Activated T-cell treated with anti-CD3 and anti-CD28 coated beads, Interleukin-2, amount 50 U/mL, for 24 hours (primary cell): ENCODE measurements at regions not wholly inside any gene's neighbourhood (a gene's known extent, or its start where the extent isn't known, plus 50 kb on each side); places are given as distances from the start of the nearest gene placed in this dataset.

Experiments
- DNase-seq: peaks from one replicate; pipeline ENCODE4 v3.0.0-alpha.2; 2020
- H3K27ac Mint-ChIP-seq: 2 replicates; pipeline ENCODE4 v1.8.0; 2020; ENCODE audit warnings: mild to moderate bottlenecking, mixed read lengths
- H3K27me3 Mint-ChIP-seq: 2 replicates; pipeline ENCODE4 v1.8.0; 2020; ENCODE audit warnings: mixed read lengths
- H3K36me3 Mint-ChIP-seq: 2 replicates; pipeline ENCODE4 v1.8.0; 2020; ENCODE audit warnings: low read depth, mixed read lengths
- H3K4me1 Mint-ChIP-seq: 2 replicates; pipeline ENCODE4 v1.8.0; 2020; ENCODE audit warnings: low read depth, mixed read lengths
- H3K4me3 Mint-ChIP-seq: 2 replicates; pipeline ENCODE4 v1.8.0; 2020; ENCODE audit warnings: mild to moderate bottlenecking, moderate library complexity, mixed read lengths
- H3K9me3 Mint-ChIP-seq: 2 replicates; pipeline ENCODE4 v1.8.0; 2020; ENCODE audit warnings: mixed read lengths

GRCh38 chr10:8230902-8231301, 176.4 kb downstream of the GATA3 start:
- peaks cover 21% of the 10 kb centered on the region for H3K4me1 Mint-ChIP-seq
- H3K36me3 Mint-ChIP-seq = no peaks in the 10 kb centered on the region
- no peak overlapping the region for H3K27ac Mint-ChIP-seq
- no peak for DNase-seq
- H3K9me3 Mint-ChIP-seq = no peaks in the 10 kb centered on the region
- H3K27me3 Mint-ChIP-seq = no peaks in the 10 kb centered on the region
- no peak overlapping the region for H3K4me3 Mint-ChIP-seq

- Mint-ChIP-seq H3K36me3 (no peaks in the 10 kb centered on the region), H3K4me1 (peaks cover 30% of the 10 kb centered on the region), H3K27me3 (no peaks in the 10 kb centered on the region), H3K4me3 (no peak overlapping the region), H3K27ac (no peak overlapping the region), H3K9me3 (no peaks in the 10 kb centered on the region)
- DNase-seq = no peak
Observed at GRCh38 chr10:8233049-8233448, 178.6 kb downstream of the GATA3 start.

- H3K27ac Mint-ChIP-seq = no peak overlapping the region
- no peak overlapping the region for H3K4me3 Mint-ChIP-seq
- H3K36me3 Mint-ChIP-seq = no peaks in the 10 kb centered on the region
- H3K9me3 Mint-ChIP-seq = no peaks in the 10 kb centered on the region
- H3K27me3 Mint-ChIP-seq = no peaks in the 10 kb centered on the region
- DNase-seq = no peak
- peaks cover 34% of the 10 kb centered on the region for H3K4me1 Mint-ChIP-seq
Observed at GRCh38 chr10:8233832-8234259, 179.4 kb downstream of the GATA3 start.

GRCh38 chr10:8235253-8236027, 181.0 kb downstream of the GATA3 start:
- no peak overlapping the region for H3K27ac Mint-ChIP-seq
- H3K9me3 Mint-ChIP-seq = no peaks in the 10 kb centered on the region
- no peaks in the 10 kb centered on the region for H3K36me3 Mint-ChIP-seq
- H3K4me1 Mint-ChIP-seq = peaks cover 37% of the 10 kb centered on the region
- H3K27me3 Mint-ChIP-seq = no peaks in the 10 kb centered on the region
- DNase-seq = no peak
- no peak overlapping the region for H3K4me3 Mint-ChIP-seq

GRCh38 chr10:8238986-8239385, 184.5 kb downstream of the GATA3 start:
- Mint-ChIP-seq H3K27ac (peak overlapping the region; percentile 72), H3K4me3 (peak overlapping the region; percentile 30), H3K27me3 (no peaks in the 10 kb centered on the region), H3K36me3 (no peaks in the 10 kb centered on the region), H3K9me3 (no peaks in the 10 kb centered on the region), H3K4me1 (peaks cover 57% of the 10 kb centered on the region)
- peak; percentile 42 for DNase-seq

GRCh38 chr10:8240861-8241260, 186.4 kb downstream of the GATA3 start:
- Mint-ChIP-seq H3K27ac (no peak overlapping the region), H3K36me3 (no peaks in the 10 kb centered on the region), H3K9me3 (no peaks in the 10 kb centered on the region), H3K4me3 (no peak overlapping the region), H3K4me1 (peaks cover 76% of the 10 kb centered on the region), H3K27me3 (no peaks in the 10 kb centered on the region)
- no peak for DNase-seq

GRCh38 chr10:8242295-8242872, 187.9 kb downstream of the GATA3 start:
- Mint-ChIP-seq H3K36me3 (no peaks in the 10 kb centered on the region), H3K27me3 (no peaks in the 10 kb centered on the region), H3K9me3 (peaks cover 5% of the 10 kb centered on the region), H3K27ac (peak overlapping the region; percentile 73), H3K4me3 (no peak overlapping the region), H3K4me1 (peaks cover 86% of the 10 kb centered on the region)
- peak; percentile 51 for DNase-seq

GRCh38 chr10:8245131-8245813, 190.8 kb downstream of the GATA3 start:
- Mint-ChIP-seq H3K9me3 (peaks cover 8% of the 10 kb centered on the region), H3K4me1 (peaks cover 66% of the 10 kb centered on the region), H3K27ac (peak overlapping the region; percentile 88), H3K27me3 (no peaks in the 10 kb centered on the region), H3K4me3 (peak overlapping the region; percentile 62), H3K36me3 (no peaks in the 10 kb centered on the region)
- no peak for DNase-seq

GRCh38 chr10:8245814-8246142, 191.3 kb downstream of the GATA3 start:
- Mint-ChIP-seq H3K27me3 (no peaks in the 10 kb centered on the region), H3K4me3 (peak overlapping the region; percentile 62), H3K9me3 (peaks cover 8% of the 10 kb centered on the region), H3K27ac (peak overlapping the region; percentile 88), H3K36me3 (no peaks in the 10 kb centered on the region), H3K4me1 (peaks cover 63% of the 10 kb centered on the region)
- no peak for DNase-seq

- H3K9me3 Mint-ChIP-seq = peaks cover 8% of the 10 kb centered on the region
- H3K36me3 Mint-ChIP-seq = no peaks in the 10 kb centered on the region
- H3K27me3 Mint-ChIP-seq = no peaks in the 10 kb centered on the region
- H3K27ac Mint-ChIP-seq = no peak overlapping the region
- H3K4me3 Mint-ChIP-seq = no peak overlapping the region
- no peak for DNase-seq
- peaks cover 59% of the 10 kb centered on the region for H3K4me1 Mint-ChIP-seq
Observed at GRCh38 chr10:8246548-8246947, 192.1 kb downstream of the GATA3 start.

GRCh38 chr10:8247191-8247590, 192.7 kb downstream of the GATA3 start:
- DNase-seq = no peak
- Mint-ChIP-seq H3K27ac (no peak overlapping the region), H3K9me3 (peaks cover 8% of the 10 kb centered on the region), H3K4me1 (peaks cover 53% of the 10 kb centered on the region), H3K4me3 (no peak overlapping the region), H3K27me3 (no peaks in the 10 kb centered on the region), H3K36me3 (no peaks in the 10 kb centered on the region)

- no peak overlapping the region for H3K4me3 Mint-ChIP-seq
- peaks cover 8% of the 10 kb centered on the region for H3K9me3 Mint-ChIP-seq
- H3K4me1 Mint-ChIP-seq = peaks cover 44% of the 10 kb centered on the region
- no peaks in the 10 kb centered on the region for H3K36me3 Mint-ChIP-seq
- no peaks in the 10 kb centered on the region for H3K27me3 Mint-ChIP-seq
- H3K27ac Mint-ChIP-seq = no peak overlapping the region
- no peak for DNase-seq
Observed at GRCh38 chr10:8248868-8249267, 194.4 kb downstream of the GATA3 start.

- Mint-ChIP-seq H3K4me3 (peak overlapping the region; percentile 23), H3K27me3 (no peaks in the 10 kb centered on the region), H3K27ac (peak overlapping the region; percentile 95), H3K9me3 (no peaks in the 10 kb centered on the region), H3K4me1 (peaks cover 28% of the 10 kb centered on the region), H3K36me3 (no peaks in the 10 kb centered on the region)
- no peak for DNase-seq
Observed at GRCh38 chr10:8254350-8254749, 199.9 kb downstream of the GATA3 start.

GRCh38 chr10:8255301-8255700, 200.8 kb downstream of the GATA3 start:
- H3K9me3 Mint-ChIP-seq = no peaks in the 10 kb centered on the region
- H3K4me3 Mint-ChIP-seq = peak overlapping the region; percentile 51
- no peaks in the 10 kb centered on the region for H3K27me3 Mint-ChIP-seq
- H3K36me3 Mint-ChIP-seq = no peaks in the 10 kb centered on the region
- no peak for DNase-seq
- peaks cover 28% of the 10 kb centered on the region for H3K4me1 Mint-ChIP-seq
- peak overlapping the region; percentile 95 for H3K27ac Mint-ChIP-seq

GRCh38 chr10:8260645-8261044, 206.2 kb downstream of the GATA3 start:
- no peaks in the 10 kb centered on the region for H3K36me3 Mint-ChIP-seq
- H3K9me3 Mint-ChIP-seq = no peaks in the 10 kb centered on the region
- H3K27me3 Mint-ChIP-seq = no peaks in the 10 kb centered on the region
- H3K27ac Mint-ChIP-seq = no peak overlapping the region
- no peak for DNase-seq
- no peak overlapping the region for H3K4me3 Mint-ChIP-seq
- peaks cover 7% of the 10 kb centered on the region for H3K4me1 Mint-ChIP-seq
